Common myeloid progenitor, CD34-positive (primary cell): ENCODE measurements at regions not wholly inside any gene's neighbourhood (a gene's known extent, or its start where the extent isn't known, plus 50 kb on each side); places are given as distances from the start of the nearest gene placed in this dataset.
A peak's percentile ranks its signal among the peaks of the same experiment; 100 is the strongest.
"Not testable (repeated sequence)": the region's sequence is repeated elsewhere in the genome, so short reads cannot be mapped to it uniquely, and the experiment has no call there.

ENCODE experiments used
- CTCF ChIA-PET: fragments of 350-600 bp; sonication (Branson Sonifier 250); formaldehyde crosslinking; loops from one replicate; lab custom pipeline; 2021; ENCODE audit warnings: antibody characterized with exemption; lab: Charles Lee
- POLR2A ChIA-PET: fragments of 350-600 bp; sonication (Branson Sonifier 250); formaldehyde crosslinking; loops from one replicate; lab custom pipeline; 2021; ENCODE audit warnings: antibody characterized with exemption; lab: Charles Lee
- DNase-seq, 3 donors: peaks; one replicate each; pipeline versions ENCODE4 v3.0.0 to v3.0.0-alpha.2; 2013
- H3K27ac ChIP-seq, 2 experiments: 1 replicate in 1 of 2; 2 replicates in 1 of 2; pipeline ENCODE4 v1.7.0; 2013; ENCODE audit warnings: inconsistent platforms in 2 of 2, low read length in 2 of 2, mild to moderate bottlenecking in 2 of 2, low read depth in 1 of 2, moderate library complexity in 1 of 2; ENCODE audit not compliant: severe bottlenecking in 2 of 2, insufficient read depth in 1 of 2, poor library complexity in 1 of 2
- H3K27me3 ChIP-seq, 5 experiments: replicated peaks in 2 of 5; 1 replicate in 3 of 5; 2 replicates in 2 of 5; pipeline versions ENCODE4 v1.6.1 to v1.7.0; 2013; ENCODE audit warnings: low read length in 4 of 5, mild to moderate bottlenecking in 2 of 5, moderate library complexity in 2 of 5, inconsistent platforms in 1 of 5; ENCODE audit not compliant: insufficient read depth in 5 of 5, control insufficient read depth in 4 of 5
- H3K36me3 ChIP-seq, 4 experiments: 1 replicate in 2 of 4; 2 replicates in 2 of 4; pipeline versions ENCODE4 v1.6.1 to v1.7.0; 2013; ENCODE audit warnings: low read length in 3 of 4, control low read depth in 1 of 4, mild to moderate bottlenecking in 1 of 4; ENCODE audit not compliant: control insufficient read depth in 4 of 4, insufficient read depth in 4 of 4
- H3K4me1 ChIP-seq, 4 experiments: 1 replicate in 3 of 4; 2 replicates in 1 of 4; pipeline versions ENCODE4 v1.6.1 to v1.7.1; 2013; ENCODE audit warnings: low read length in 3 of 4, mild to moderate bottlenecking in 3 of 4, control low read depth in 1 of 4, inconsistent platforms in 1 of 4, moderate library complexity in 1 of 4; ENCODE audit not compliant: control insufficient read depth in 4 of 4, insufficient read depth in 4 of 4; ENCODE audit errors: control extremely low read depth in 1 of 4
- H3K4me3 ChIP-seq, 7 experiments: 1 replicate in 4 of 7; 2 replicates in 3 of 7; pipeline versions ENCODE4 v1.5.1 to v1.7.0; 2013; ENCODE audit warnings: mild to moderate bottlenecking in 7 of 7, low read length in 6 of 7, moderate library complexity in 6 of 7, inconsistent platforms in 2 of 7, low read depth in 2 of 7, control low read depth in 1 of 7; ENCODE audit not compliant: insufficient read depth in 4 of 7, control insufficient read depth in 1 of 7; ENCODE audit errors: extremely low read depth in 1 of 7
- H3K9me3 ChIP-seq, 5 experiments: 1 replicate in 4 of 5; 2 replicates in 1 of 5; pipeline versions ENCODE4 v1.6.1 to v1.7.1; 2013; ENCODE audit warnings: low read length in 4 of 5, mild to moderate bottlenecking in 2 of 5, inconsistent platforms in 1 of 5, low read depth in 1 of 5, moderate library complexity in 1 of 5; ENCODE audit not compliant: control insufficient read depth in 4 of 5, insufficient read depth in 2 of 5; ENCODE audit errors: control extremely low read depth in 1 of 5
- WGBS: methylation state at CpG from one replicate; pipeline ENCODE4 v1.1.5; 2013; ENCODE audit not compliant: insufficient coverage; 5-methylcytosine and 5-hydroxymethylcytosine counted together

- H3K4me3 ChIP-seq, CTCF ChIA-PET, H3K27me3 ChIP-seq, DNase-seq, H3K9me3 ChIP-seq, POLR2A ChIA-PET, H3K27ac ChIP-seq, H3K36me3 ChIP-seq: not testable (repeated sequence)
- WGBS = no CpG with 5 or more reads among the region's 5 CpGs
- H3K4me1 ChIP-seq = peaks cover 3 to 22% (median 19%) of the 10 kb centered on the region in 4 experiments
Measured at GRCh38 chr2:8131423-8131822, 550.4 kb upstream of the ID2 start.

GRCh38 chr2:8132351-8132831, 549.5 kb upstream of the ID2 start:
- Histone ChIP-seq H3K9me3 (no peaks in the 10 kb centered on the region), H3K27ac (no peak overlapping the region), H3K4me3 (no peak overlapping the region), H3K27me3 (no peaks in the 10 kb centered on the region), H3K36me3 (no peaks in the 10 kb centered on the region), H3K4me1 (peaks cover 7 to 28% (median 24%) of the 10 kb centered on the region in 4 experiments)
- DNase-seq = no peak
- POLR2A ChIA-PET = no interaction called here
- WGBS = 97% methylated on average over 13 of the region's 14 CpGs
- CTCF ChIA-PET = no interaction called here

GRCh38 chr2:8132879-8133278, 549.0 kb upstream of the ID2 start:
- Histone ChIP-seq H3K4me3 (no peak overlapping the region), H3K9me3 (no peaks in the 10 kb centered on the region), H3K27me3 (no peaks in the 10 kb centered on the region), H3K36me3 (no peaks in the 10 kb centered on the region), H3K27ac (no peak overlapping the region), H3K4me1 (peaks cover 9 to 33% (median 29%) of the 10 kb centered on the region in 4 experiments)
- CTCF ChIA-PET = interaction anchor here (1.5 kb wide), 1 partner anchor 454 kb away, joined by 3 read pairs; no protein-coding TSS in a partner anchor
- DNase-seq = no peak
- POLR2A ChIA-PET = no interaction called here
- 97% methylated on average over 5 of the region's 9 CpGs for WGBS

- no peak overlapping the region for H3K27ac ChIP-seq
- H3K4me3 ChIP-seq = no peak overlapping the region
- H3K4me1 ChIP-seq = peaks cover 9 to 35% (median 32%) of the 10 kb centered on the region in 4 experiments
- ChIA-PET POLR2A (no interaction called here), CTCF (interaction anchor here (1.5 kb wide), 1 partner anchor 453 kb away, joined by 3 read pairs; no protein-coding TSS in a partner anchor)
- no peak for DNase-seq
- WGBS = 95% methylated on average over 11 of the region's 11 CpGs
- H3K36me3 ChIP-seq = no peaks in the 10 kb centered on the region
- H3K9me3 ChIP-seq = no peaks in the 10 kb centered on the region
- H3K27me3 ChIP-seq = no peaks in the 10 kb centered on the region
Measured at GRCh38 chr2:8133363-8133762, 548.5 kb upstream of the ID2 start.

- CTCF ChIA-PET = interaction anchor here (0.6 to 1.5 kb wide), 2 partner anchors 348 to 452 kb away, joined by 3 to 4 read pairs; no protein-coding TSS in a partner anchor
- POLR2A ChIA-PET = no interaction called here
- Histone ChIP-seq H3K9me3 (no peaks in the 10 kb centered on the region), H3K27me3 (no peaks in the 10 kb centered on the region), H3K36me3 (no peaks in the 10 kb centered on the region), H3K4me3 (no peak overlapping the region), H3K27ac (no peak overlapping the region), H3K4me1 (peaks cover 9 to 38% (median 33%) of the 10 kb centered on the region in 4 experiments)
- WGBS = 82% methylated on average over 6 of the region's 11 CpGs
- DNase-seq = peak; percentile 22 to 85 (median 75)
Measured at GRCh38 chr2:8133913-8134472, 547.9 kb upstream of the ID2 start.

GRCh38 chr2:8134473-8134932, 547.4 kb upstream of the ID2 start:
- H3K4me1 ChIP-seq = peaks cover 9 to 43% (median 36%) of the 10 kb centered on the region in 4 experiments
- H3K36me3 ChIP-seq = no peaks in the 10 kb centered on the region
- 86% methylated on average over 3 of the region's 11 CpGs for WGBS
- no peaks in the 10 kb centered on the region for H3K9me3 ChIP-seq
- ChIA-PET CTCF (no interaction called here), POLR2A (no interaction called here)
- H3K4me3 ChIP-seq = no peak overlapping the region
- H3K27ac ChIP-seq = no peak overlapping the region
- DNase-seq = peak in 2 of 3 donors; percentile 46 to 69
- H3K27me3 ChIP-seq = no peaks in the 10 kb centered on the region

GRCh38 chr2:8134985-8135682, 546.7 kb upstream of the ID2 start:
- DNase-seq = peak; percentile 72 to 96 (median 93)
- Histone ChIP-seq H3K4me3 (peak overlapping the region in 1 of 7 experiments; percentile 9), H3K27ac (no peak overlapping the region), H3K4me1 (peaks cover 11 to 49% (median 39%) of the 10 kb centered on the region in 4 experiments), H3K36me3 (no peaks in the 10 kb centered on the region), H3K27me3 (no peaks in the 10 kb centered on the region), H3K9me3 (no peaks in the 10 kb centered on the region)
- POLR2A ChIA-PET = interaction anchor here (0.6 kb wide), 1 partner anchor 1790 kb away, joined by 5 read pairs; no protein-coding TSS in a partner anchor
- WGBS = 60% methylated on average over 5 of the region's 13 CpGs
- CTCF ChIA-PET = interaction anchor here (0.5 to 0.9 kb wide), 2 partner anchors 231 to 709 kb away, joined by 3 to 4 read pairs; no protein-coding TSS in a partner anchor
